GM23248 (cell line): ENCODE measurements at regions not wholly inside any gene's neighbourhood (a gene's known extent, or its start where the extent isn't known, plus 50 kb on each side); places are given as distances from the start of the nearest gene placed in this dataset.

ENCODE experiments used
- EZH2 ChIP-seq: fragments of 200-600 bp; sonication (generic); IDR thresholded peaks from 2 replicates; pipeline ENCODE4 v1.6.1; 2018; ENCODE audit warnings: antibody characterized with exemption, mild to moderate bottlenecking; ENCODE audit not compliant: insufficient read depth, poor library complexity, severe bottlenecking
- EZH2phosphoT487 ChIP-seq: fragments of 200-600 bp; sonication (generic); IDR thresholded peaks from 2 replicates; pipeline ENCODE4 v1.6.1; 2018; ENCODE audit warnings: antibody characterized with exemption, moderate library complexity, mild to moderate bottlenecking, low read depth; ENCODE audit not compliant: insufficient read depth

DNA sequence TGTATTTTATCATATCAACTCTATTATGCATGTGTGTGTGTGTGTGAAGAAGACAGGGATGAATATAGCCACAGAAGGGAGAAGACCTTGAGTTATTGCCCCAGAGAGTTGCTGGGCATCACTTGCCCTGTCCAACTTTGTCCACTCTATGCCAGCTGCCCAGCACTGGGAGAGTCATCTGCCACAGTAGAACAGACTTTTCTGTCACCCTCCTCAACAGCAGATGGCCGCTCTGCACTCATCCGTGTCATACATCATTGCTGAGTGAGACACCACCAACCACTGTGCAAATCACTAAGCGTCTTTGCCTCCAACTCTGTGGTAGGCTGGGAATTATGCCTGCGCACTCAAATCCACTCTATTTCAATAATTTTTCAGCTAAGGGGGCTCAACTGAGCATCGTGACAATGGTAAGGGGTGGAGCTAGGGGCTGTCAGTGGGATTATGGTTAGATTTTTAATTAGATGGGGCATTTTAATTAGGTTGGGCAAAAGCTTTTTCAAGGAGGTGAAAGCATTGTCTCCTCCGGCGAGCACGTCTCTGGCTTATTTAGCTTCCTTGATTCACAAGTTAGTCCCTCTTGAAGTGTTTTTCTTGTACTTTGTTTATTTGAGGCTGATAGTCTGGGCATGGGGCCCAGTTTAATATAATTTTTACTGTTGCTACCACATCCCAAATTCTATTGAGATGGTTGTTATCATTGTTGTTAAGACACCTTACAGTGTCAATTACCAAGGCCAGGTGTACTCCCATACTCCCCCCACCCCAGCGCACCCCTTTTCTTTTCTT, 100.1 kb upstream of the KLF3 start:
- TF ChIP-seq EZH2 = no peak
- no peak for TF ChIP-seq EZH2phosphoT487
